K562 (cell line): ENCODE measurements at regions not wholly inside any gene's neighbourhood (a gene's known extent, or its start where the extent isn't known, plus 50 kb on each side); places are given as distances from the start of the nearest gene placed in this dataset.

Experiments
- ATAC-seq: fragments of 200-7000 bp; cut with Tn5 transposase; 3 replicates; pipeline ENCODE4 v1.9.1; 2020; ENCODE audit warnings: moderate library complexity
- BruUV-seq: library from RNA; stranded (reverse); fragments of 400-500 nt; replicated peaks from 2 replicates; lab custom pipeline; 2021; lab: Mats Ljungman, UMichigan
- CTCF ChIA-PET: fragments of 300-600 bp; formaldehyde crosslinking; extraction: SDS; loops from one replicate; lab custom pipeline; 2021; ENCODE audit warnings: low intra/inter-chr PET ratio; lab: Yijun Ruan, JAX
- POLR2A ChIA-PET: fragments of 300-600, 350-650 bp; sonication (Branson Sonifier 250); formaldehyde crosslinking; extraction: SDS; loops from one replicate; lab custom pipeline; 2021; ENCODE audit warnings: antibody characterized with exemption, inconsistent platforms; lab: Yijun Ruan, JAX
- DNase-seq, 4 experiments: peaks; one replicate each; pipeline versions ENCODE4 v3.0.0 to v3.0.0-alpha.2; 2011 to 2018; ENCODE audit warnings: low spot score in 3 of 4, mixed read lengths in 3 of 4; ENCODE audit errors: extremely low read depth in 1 of 4
- FAIRE-seq: peaks from 2 replicates; lab custom pipeline; 2011; peaks lifted over from hg19 to GRCh38; lab: Jason Lieb, UNC
- H2AFZ ChIP-seq: 2 replicates; pipeline ENCODE4 v1.6.0; 2011; ENCODE audit warnings: low read depth, low read length, control low read depth, inconsistent platforms
- H3K27ac ChIP-seq: fragments of 200-600 bp; 3 replicates; pipeline ENCODE4 v1.8.0; 2011; ENCODE audit warnings: low read depth, mild to moderate bottlenecking, control low read depth, inconsistent platforms, low read length, moderate library complexity, mixed read lengths; ENCODE audit errors: extremely low read depth
- H3K27me3 ChIP-seq, 2 experiments: fragments of 300-600 bp in 1 of 2; 2 replicates in 1 of 2; 3 replicates in 1 of 2; pipeline versions ENCODE4 v1.6.0 to v1.8.0; 2011; ENCODE audit warnings: inconsistent platforms in 2 of 2, low read length in 2 of 2, mild to moderate bottlenecking in 1 of 2, mixed read lengths in 1 of 2, moderate library complexity in 1 of 2; ENCODE audit not compliant: control insufficient read depth in 2 of 2, insufficient read depth in 2 of 2
- H3K36me3 ChIP-seq: fragments of 300-600 bp; 3 replicates; pipeline ENCODE4 v1.8.0; 2011; ENCODE audit warnings: mild to moderate bottlenecking, low read length, inconsistent platforms; ENCODE audit not compliant: control insufficient read depth, insufficient read depth
- H3K4me1 ChIP-seq, 2 experiments: fragments of 200-600 bp in 1 of 2; replicated peaks in 1 of 2; 2 replicates in 1 of 2; 3 replicates in 1 of 2; pipeline versions ENCODE4 v1.5.1 to v1.8.0; 2011; ENCODE audit warnings: inconsistent platforms in 2 of 2, low read length in 2 of 2, mild to moderate bottlenecking in 1 of 2, mixed read lengths in 1 of 2, moderate library complexity in 1 of 2; ENCODE audit not compliant: control insufficient read depth in 2 of 2, insufficient read depth in 2 of 2
- H3K4me2 ChIP-seq: 2 replicates; pipeline ENCODE4 v1.6.1; 2011; ENCODE audit warnings: low read length, control low read depth, inconsistent platforms, mixed read lengths; ENCODE audit not compliant: insufficient read depth
- H3K4me3 ChIP-seq: fragments of 200-600 bp; sonication (generic), shearing (Covaris generic); 2 replicates; pipeline ENCODE4 v1.5.1; 2016; ENCODE audit warnings: control low read depth, inconsistent platforms
- H3K79me2 ChIP-seq: fragments of 200-600 bp; 3 replicates; pipeline ENCODE4 v1.8.0; 2011; ENCODE audit warnings: low read length, inconsistent platforms; ENCODE audit not compliant: control insufficient read depth, insufficient read depth
- H3K9ac ChIP-seq, 2 experiments: 2 replicates each; pipeline versions ENCODE4 v1.6.0 to v1.6.1; 2011; ENCODE audit warnings: low read depth in 2 of 2, low read length in 2 of 2, control low read depth in 1 of 2, inconsistent platforms in 1 of 2, mild to moderate bottlenecking in 1 of 2, mixed read lengths in 1 of 2; ENCODE audit not compliant: insufficient read depth in 1 of 2
- H3K9me1 ChIP-seq: one replicate; pipeline ENCODE4 v1.6.0; 2011; ENCODE audit warnings: inconsistent platforms, mild to moderate bottlenecking, low read length, moderate library complexity; ENCODE audit not compliant: control insufficient read depth, insufficient read depth
- H3K9me3 ChIP-seq: replicated peaks from 2 replicates; pipeline ENCODE4 v1.5.1; 2011; ENCODE audit warnings: low read depth, low read length, inconsistent platforms; ENCODE audit not compliant: control insufficient read depth, insufficient read depth
- H4K20me1 ChIP-seq: replicated peaks from 2 replicates; pipeline ENCODE4 v1.6.1; 2011; ENCODE audit warnings: low read length, inconsistent platforms, mixed read lengths; ENCODE audit not compliant: control insufficient read depth, insufficient read depth
- CBX8 ChIP-seq: fragments of 200-600 bp; sonication (generic); IDR thresholded peaks from 2 replicates; pipeline ENCODE4 v1.6.1; 2012; ENCODE audit warnings: borderline replicate concordance, mixed run types, low read depth, mild to moderate bottlenecking, moderate library complexity, mixed read lengths, low read length, control low read depth, inconsistent platforms; ENCODE audit not compliant: poor library complexity, severe bottlenecking; ENCODE audit errors: extremely low read depth
- CEBPB ChIP-seq: fragments of 450-650 bp; IDR thresholded peaks from 2 replicates; pipeline ENCODE4 v1.6.1; 2016; ENCODE audit warnings: missing genetic modification characterization, missing compliant biosample characterization
- CHCHD3 ChIP-seq: fragments of 250-450 bp; sonication (Bioruptor Pico); IDR thresholded peaks from 2 replicates; pipeline ENCODE4 v2.1.2; 2022; ENCODE audit warnings: mild to moderate bottlenecking
- CHD7 ChIP-seq: fragments of 200-600 bp; sonication (generic); IDR thresholded peaks from one replicate; pipeline ENCODE4 v1.6.1; 2012; ENCODE audit warnings: mild to moderate bottlenecking, low read depth, low read length, inconsistent platforms
- ELF1 ChIP-seq: fragments of 200-800 bp; sonication (Bioruptor generic); IDR thresholded peaks from 2 replicates; pipeline ENCODE4 v1.6.1; 2016; ENCODE audit warnings: missing genetic modification characterization, missing compliant biosample characterization
- KDM4B ChIP-seq, 2 experiments: fragments of 450-650 bp in 1 of 2; sonication (generic) in 1 of 2; IDR thresholded peaks; 2 replicates each; pipeline ENCODE4 v1.6.1; 2016 to 2017; ENCODE audit warnings: borderline replicate concordance in 2 of 2, antibody characterized with exemption in 1 of 2, low read depth in 1 of 2, mild to moderate bottlenecking in 1 of 2
- KLF10 ChIP-seq: fragments of 250-450 bp; sonication (Bioruptor Pico); IDR thresholded peaks from 2 replicates; pipeline ENCODE4 v1.6.1; 2021; ENCODE audit warnings: matching md5 sums
- SIX5 ChIP-seq, 2 experiments: IDR thresholded peaks; 2 replicates each; pipeline ENCODE4 v1.6.1; 2011; ENCODE audit warnings: low read length in 2 of 2, borderline replicate concordance in 1 of 2, low read depth in 1 of 2, mild to moderate bottlenecking in 1 of 2, moderate library complexity in 1 of 2; ENCODE audit not compliant: insufficient read depth in 1 of 2
- TGIF2 ChIP-seq: sonication (generic); formaldehyde crosslinking; IDR thresholded peaks from 2 replicates; pipeline ENCODE4 v1.8.1; 2022; ENCODE audit warnings: mild to moderate bottlenecking, missing genetic modification reagents, moderate library complexity
- ZBTB1 ChIP-seq: sonication (generic); formaldehyde crosslinking; IDR thresholded peaks from 2 replicates; pipeline ENCODE4 v1.8.1; 2023; ENCODE audit warnings: missing genetic modification reagents, low read depth, mild to moderate bottlenecking, borderline replicate concordance
- ZNF253 ChIP-seq: fragments of 250-450 bp; sonication (Bioruptor Pico); conservative IDR thresholded peaks from 2 replicates; pipeline ENCODE4 v1.6.1; 2021; ENCODE audit warnings: mild to moderate bottlenecking
- WGBS: fragments of 100-300 bp; shearing (Covaris generic); methylation state at CpG from one replicate; pipeline ENCODE4 v1.1.6; 2016; ENCODE audit warnings: low coverage, mixed read lengths; ENCODE audit not compliant: insufficient coverage; ENCODE audit errors: missing lambda C conversion rate; 5-methylcytosine and 5-hydroxymethylcytosine counted together
- in situ Hi-C: fragments of 300-500 bp; cut with MboI; formaldehyde crosslinking; loops from 4 replicates; pipeline ENCODE4 v1.15.0; 2018; ENCODE audit warnings: inconsistent platforms, mixed read lengths
- intact Hi-C: fragments of 100-400 bp; cut with micrococcal nuclease; formaldehyde crosslinking; loops from 2 replicates; pipeline ENCODE4 v1.14.2; 2022

GRCh38 chr10:36390221-36390620 is 735.2 kb upstream of the ANKRD30A start:
- Histone ChIP-seq H3K9me3 (no peaks in the 10 kb centered on the region; the same call in 1 of the 2 replicates), H3K79me2 (peaks cover 2% of the 10 kb centered on the region; the same call in 1 of the 3 replicates), H3K4me3 (no peak overlapping the region), H3K9me1 (no peaks in the 10 kb centered on the region), H3K4me1 (no peaks in the 10 kb centered on the region), H4K20me1 (no peaks in the 10 kb centered on the region), H3K27ac (no peak overlapping the region), H3K9ac (no peak overlapping the region), H3K27me3 (no peaks in the 10 kb centered on the region), H3K4me2 (no peak overlapping the region), H3K36me3 (no peaks in the 10 kb centered on the region), H2AFZ (no peak overlapping the region)
- CTCF ChIA-PET = no interaction called here
- intact Hi-C loops (no loop called here), in situ Hi-C loops (no loop called here)
- ATAC-seq (no peak), FAIRE-seq (no peak), DNase-seq (no peak)
- BruUV-seq = no TSS peak
- POLR2A ChIA-PET = no interaction called here
- WGBS = 0% methylated on average over 1 of the region's 1 CpG
- TF ChIP-seq ZBTB1 (CRISPR knock-in tag) (no peak), CHCHD3 (no peak), SIX5 (IDR thresholded peaks at IDR 0.05; ENCODE audit: borderline replicate concordance in 1 of 2, insufficient read depth in 1 of 2, low read depth in 1 of 2, low read length in 2 of 2) (no peak), ZNF253 (CRISPR knock-in tag) (no peak), KDM4B (IDR thresholded peaks at IDR 0.05; ENCODE audit: borderline replicate concordance in 2 of 2, low read depth in 1 of 2) (no peak), ELF1 (tag) (no peak), TGIF2 (CRISPR knock-in tag) (no peak), KLF10 (CRISPR knock-in tag) (no peak), CHD7 (no peak), CBX8 (no peak), CEBPB (tag) (no peak)
